ENCODE measurements at regions not wholly inside any gene's neighbourhood (a gene's known extent, or its start where the extent isn't known, plus 50 kb on each side); places are given as distances from the start of the nearest gene placed in this dataset.

- H3K4me3 ChIP-seq (ENCODE audit: low read depth, low read length) = no peak overlapping the region
- no peak for TF ChIP-seq CTCF (conservative IDR thresholded peaks at IDR 0.05; ENCODE audit: low read depth, low read length)
- DNase-seq (ENCODE audit: low read depth) = no peak
Observed at GRCh38 chr3:39587113-39587512, 119.6 kb downstream of the MOBP start.

- no peak for TF ChIP-seq CTCF (conservative IDR thresholded peaks at IDR 0.05; ENCODE audit: low read depth, low read length)
- no peak overlapping the region for H3K4me3 ChIP-seq (ENCODE audit: low read depth, low read length)
- DNase-seq (ENCODE audit: low read depth) = no peak
Observed at GRCh38 chr3:39590806-39591205, 123.3 kb downstream of the MOBP start.

- no peak for TF ChIP-seq CTCF (conservative IDR thresholded peaks at IDR 0.05; ENCODE audit: low read depth, low read length)
- DNase-seq (ENCODE audit: low read depth) = no peak
- no peak overlapping the region for H3K4me3 ChIP-seq (ENCODE audit: low read depth, low read length)
Observed at GRCh38 chr3:39592311-39593050, 125.0 kb downstream of the MOBP start.

GRCh38 chr3:39593341-39593740 lies 125.9 kb downstream of the MOBP start:
- H3K4me3 ChIP-seq (ENCODE audit: low read depth, low read length) = no peak overlapping the region
- no peak for DNase-seq (ENCODE audit: low read depth)
- TF ChIP-seq CTCF (conservative IDR thresholded peaks at IDR 0.05; ENCODE audit: low read depth, low read length) = no peak

GRCh38 chr3:39601241-39601640 lies 133.8 kb downstream of the MOBP start:
- TF ChIP-seq CTCF (conservative IDR thresholded peaks at IDR 0.05; ENCODE audit: low read depth, low read length) = no peak
- H3K4me3 ChIP-seq (ENCODE audit: low read depth, low read length) = no peak overlapping the region
- no peak for DNase-seq (ENCODE audit: low read depth)

GRCh38 chr3:39605837-39606236 lies 138.4 kb downstream of the MOBP start:
- no peak overlapping the region for H3K4me3 ChIP-seq (ENCODE audit: low read depth, low read length)
- DNase-seq (ENCODE audit: low read depth) = no peak
- no peak for TF ChIP-seq CTCF (conservative IDR thresholded peaks at IDR 0.05; ENCODE audit: low read depth, low read length)

- DNase-seq (ENCODE audit: low read depth) = no peak
- TF ChIP-seq CTCF (conservative IDR thresholded peaks at IDR 0.05; ENCODE audit: low read depth, low read length) = no peak
- no peak overlapping the region for H3K4me3 ChIP-seq (ENCODE audit: low read depth, low read length)
Observed at GRCh38 chr3:39626198-39626597, 158.7 kb downstream of the MOBP start.

All from epithelial cell of proximal tubule (primary cell).